GM23338 (cell line): ENCODE measurements at regions not wholly inside any gene's neighbourhood (a gene's known extent, or its start where the extent isn't known, plus 50 kb on each side); places are given as distances from the start of the nearest gene placed in this dataset.

Experiments used
- REST ChIP-seq: IDR thresholded peaks from one replicate; pipeline ENCODE4 v1.6.1; 2018; ENCODE audit warnings: antibody characterized with exemption; ENCODE audit not compliant: unreplicated experiment
- TF ChIP-seq, protein P1 (sequence below), 2 experiments: fragments of 200-600 bp in 1 of 2; sonication (generic) in 1 of 2; conservative IDR thresholded peaks; 2 replicates each; pipeline versions ENCODE4 v1.5.1 to v1.6.1; 2016 to 2017; ENCODE audit warnings: antibody characterized with exemption in 2 of 2, low read depth in 2 of 2, mild to moderate bottlenecking in 2 of 2, moderate library complexity in 1 of 2

- TF ChIP-seq, protein P1, sequence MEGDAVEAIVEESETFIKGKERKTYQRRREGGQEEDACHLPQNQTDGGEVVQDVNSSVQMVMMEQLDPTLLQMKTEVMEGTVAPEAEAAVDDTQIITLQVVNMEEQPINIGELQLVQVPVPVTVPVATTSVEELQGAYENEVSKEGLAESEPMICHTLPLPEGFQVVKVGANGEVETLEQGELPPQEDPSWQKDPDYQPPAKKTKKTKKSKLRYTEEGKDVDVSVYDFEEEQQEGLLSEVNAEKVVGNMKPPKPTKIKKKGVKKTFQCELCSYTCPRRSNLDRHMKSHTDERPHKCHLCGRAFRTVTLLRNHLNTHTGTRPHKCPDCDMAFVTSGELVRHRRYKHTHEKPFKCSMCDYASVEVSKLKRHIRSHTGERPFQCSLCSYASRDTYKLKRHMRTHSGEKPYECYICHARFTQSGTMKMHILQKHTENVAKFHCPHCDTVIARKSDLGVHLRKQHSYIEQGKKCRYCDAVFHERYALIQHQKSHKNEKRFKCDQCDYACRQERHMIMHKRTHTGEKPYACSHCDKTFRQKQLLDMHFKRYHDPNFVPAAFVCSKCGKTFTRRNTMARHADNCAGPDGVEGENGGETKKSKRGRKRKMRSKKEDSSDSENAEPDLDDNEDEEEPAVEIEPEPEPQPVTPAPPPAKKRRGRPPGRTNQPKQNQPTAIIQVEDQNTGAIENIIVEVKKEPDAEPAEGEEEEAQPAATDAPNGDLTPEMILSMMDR (conservative IDR thresholded peaks at IDR 0.05; ENCODE audit: low read depth in 2 of 2) = no peak
- TF ChIP-seq REST = no peak
These were observed 74.2 kb downstream of the CYTL1 start for GRCh38 chr4:4945021-4945420.
